ENCODE measurements at regions not wholly inside any gene's neighbourhood (a gene's known extent, or its start where the extent isn't known, plus 50 kb on each side); places are given as distances from the start of the nearest gene placed in this dataset.

DNA sequence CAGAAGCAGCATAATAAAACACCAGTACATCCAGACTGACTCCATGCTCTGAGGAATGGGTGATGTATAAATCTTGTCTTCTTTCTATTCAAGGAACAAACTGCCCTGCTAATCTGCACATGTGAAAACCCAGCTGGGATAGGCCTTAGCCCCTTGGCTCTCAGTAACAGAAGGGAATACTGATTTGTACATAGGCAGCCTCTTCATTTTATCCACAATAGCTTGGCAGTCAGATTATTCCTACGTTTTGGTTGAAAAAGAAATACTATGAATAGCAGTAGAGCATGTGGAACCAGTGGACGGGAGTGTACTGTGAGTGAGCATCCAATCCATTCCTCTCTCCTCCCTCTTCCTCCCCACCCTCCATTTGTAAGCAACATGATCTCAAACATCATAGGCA, 113.5 kb upstream of the ARHGAP5 start:
- Histone ChIP-seq H3K9me3 (ENCODE audit: control insufficient read depth, low read length) (no peaks in the 10 kb centered on the region), H3K36me3 (ENCODE audit: control insufficient read depth, insufficient read depth, low read length) (no peaks in the 10 kb centered on the region), H3K4me1 (peaks cover 3% of the 10 kb centered on the region), H3K27ac (no peak overlapping the region), H3K9ac (no peak overlapping the region), H2AFZ (no peak overlapping the region), H3K4me3 (ENCODE audit: low read depth, low read length) (no peak overlapping the region), H3K27me3 (ENCODE audit: control insufficient read depth, insufficient read depth, low read length) (no peaks in the 10 kb centered on the region), H3K79me2 (no peaks in the 10 kb centered on the region), H3K4me2 (ENCODE audit: low read length) (no peak overlapping the region)
- TF ChIP-seq, protein P1, sequence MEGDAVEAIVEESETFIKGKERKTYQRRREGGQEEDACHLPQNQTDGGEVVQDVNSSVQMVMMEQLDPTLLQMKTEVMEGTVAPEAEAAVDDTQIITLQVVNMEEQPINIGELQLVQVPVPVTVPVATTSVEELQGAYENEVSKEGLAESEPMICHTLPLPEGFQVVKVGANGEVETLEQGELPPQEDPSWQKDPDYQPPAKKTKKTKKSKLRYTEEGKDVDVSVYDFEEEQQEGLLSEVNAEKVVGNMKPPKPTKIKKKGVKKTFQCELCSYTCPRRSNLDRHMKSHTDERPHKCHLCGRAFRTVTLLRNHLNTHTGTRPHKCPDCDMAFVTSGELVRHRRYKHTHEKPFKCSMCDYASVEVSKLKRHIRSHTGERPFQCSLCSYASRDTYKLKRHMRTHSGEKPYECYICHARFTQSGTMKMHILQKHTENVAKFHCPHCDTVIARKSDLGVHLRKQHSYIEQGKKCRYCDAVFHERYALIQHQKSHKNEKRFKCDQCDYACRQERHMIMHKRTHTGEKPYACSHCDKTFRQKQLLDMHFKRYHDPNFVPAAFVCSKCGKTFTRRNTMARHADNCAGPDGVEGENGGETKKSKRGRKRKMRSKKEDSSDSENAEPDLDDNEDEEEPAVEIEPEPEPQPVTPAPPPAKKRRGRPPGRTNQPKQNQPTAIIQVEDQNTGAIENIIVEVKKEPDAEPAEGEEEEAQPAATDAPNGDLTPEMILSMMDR (IDR thresholded peaks at IDR 0.05) = no peak

DNA sequence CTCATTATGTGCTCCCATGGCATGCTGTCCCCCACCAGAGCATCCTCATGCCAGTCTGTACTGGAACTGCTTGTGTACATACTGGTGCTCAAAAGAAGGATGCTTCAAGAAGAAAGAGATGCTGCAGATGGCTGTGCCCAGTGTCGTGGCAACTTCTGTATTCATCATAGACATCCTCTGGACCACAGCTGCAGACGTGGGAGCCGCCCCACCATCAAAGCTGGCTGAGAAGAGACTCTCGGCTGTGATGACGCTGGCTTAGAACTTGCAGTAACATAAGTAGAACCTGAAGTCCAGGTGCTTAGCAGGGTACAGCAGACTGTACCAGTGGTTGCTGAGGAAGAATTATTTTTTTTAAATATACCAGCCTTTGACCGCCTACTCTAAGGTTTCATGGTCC, 112.6 kb upstream of the ARHGAP5 start:
- H2AFZ ChIP-seq = no peak overlapping the region
- H3K4me1 ChIP-seq = peaks cover 11% of the 10 kb centered on the region
- TF ChIP-seq, protein P1 (IDR thresholded peaks at IDR 0.05) = no peak
- H3K4me3 ChIP-seq (ENCODE audit: low read depth, low read length) = no peak overlapping the region
- H3K9me3 ChIP-seq (ENCODE audit: control insufficient read depth, low read length) = no peaks in the 10 kb centered on the region
- no peak overlapping the region for H3K27ac ChIP-seq
- no peaks in the 10 kb centered on the region for H3K27me3 ChIP-seq (ENCODE audit: control insufficient read depth, insufficient read depth, low read length)
- no peaks in the 10 kb centered on the region for H3K36me3 ChIP-seq (ENCODE audit: control insufficient read depth, insufficient read depth, low read length)
- no peak overlapping the region for H3K9ac ChIP-seq
- no peaks in the 10 kb centered on the region for H3K79me2 ChIP-seq
- H3K4me2 ChIP-seq (ENCODE audit: low read length) = no peak overlapping the region

DNA sequence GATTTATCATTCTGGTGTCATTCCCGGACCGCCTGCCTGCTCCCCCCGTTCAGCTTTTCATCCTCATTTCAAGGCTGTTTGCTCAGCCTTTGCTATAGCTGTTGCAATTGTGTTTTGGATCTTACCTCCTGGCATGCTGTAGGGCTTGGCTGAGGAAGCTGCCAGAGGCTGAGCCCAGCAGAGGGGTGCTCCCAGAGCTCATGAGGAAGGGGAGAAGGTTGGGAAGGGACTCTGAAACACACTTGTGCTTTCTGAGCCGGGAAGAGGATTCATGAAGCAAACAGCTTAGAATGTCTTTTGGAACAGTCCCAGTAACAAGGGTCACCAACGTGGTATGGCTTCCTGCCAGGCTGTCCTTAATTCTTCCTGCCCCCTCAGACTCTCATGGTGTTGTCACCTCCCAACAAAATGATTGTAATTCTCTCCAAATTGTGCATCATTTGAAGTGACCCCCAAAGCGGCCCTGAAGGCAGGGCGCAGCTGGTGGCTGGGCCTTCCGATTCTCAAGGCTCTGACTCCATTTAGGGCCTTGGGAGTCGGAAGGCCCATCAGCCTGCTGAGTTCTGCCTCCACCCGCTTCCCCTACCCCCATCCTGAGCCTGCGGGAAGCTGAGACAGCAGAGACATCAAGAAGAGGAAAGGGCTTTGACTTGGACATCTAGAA, 111.9 kb upstream of the ARHGAP5 start:
- Histone ChIP-seq H3K4me1 (peaks cover 13% of the 10 kb centered on the region), H2AFZ (no peak overlapping the region), H3K4me2 (ENCODE audit: low read length) (peak overlapping the region; percentile 18), H3K36me3 (ENCODE audit: control insufficient read depth, insufficient read depth, low read length) (no peaks in the 10 kb centered on the region), H3K79me2 (no peaks in the 10 kb centered on the region), H3K9me3 (ENCODE audit: control insufficient read depth, low read length) (no peaks in the 10 kb centered on the region), H3K27ac (no peak overlapping the region), H3K4me3 (ENCODE audit: low read depth, low read length) (no peak overlapping the region), H3K9ac (no peak overlapping the region), H3K27me3 (ENCODE audit: control insufficient read depth, insufficient read depth, low read length) (no peaks in the 10 kb centered on the region)
- TF ChIP-seq, protein P1 (IDR thresholded peaks at IDR 0.05) = no peak

DNA sequence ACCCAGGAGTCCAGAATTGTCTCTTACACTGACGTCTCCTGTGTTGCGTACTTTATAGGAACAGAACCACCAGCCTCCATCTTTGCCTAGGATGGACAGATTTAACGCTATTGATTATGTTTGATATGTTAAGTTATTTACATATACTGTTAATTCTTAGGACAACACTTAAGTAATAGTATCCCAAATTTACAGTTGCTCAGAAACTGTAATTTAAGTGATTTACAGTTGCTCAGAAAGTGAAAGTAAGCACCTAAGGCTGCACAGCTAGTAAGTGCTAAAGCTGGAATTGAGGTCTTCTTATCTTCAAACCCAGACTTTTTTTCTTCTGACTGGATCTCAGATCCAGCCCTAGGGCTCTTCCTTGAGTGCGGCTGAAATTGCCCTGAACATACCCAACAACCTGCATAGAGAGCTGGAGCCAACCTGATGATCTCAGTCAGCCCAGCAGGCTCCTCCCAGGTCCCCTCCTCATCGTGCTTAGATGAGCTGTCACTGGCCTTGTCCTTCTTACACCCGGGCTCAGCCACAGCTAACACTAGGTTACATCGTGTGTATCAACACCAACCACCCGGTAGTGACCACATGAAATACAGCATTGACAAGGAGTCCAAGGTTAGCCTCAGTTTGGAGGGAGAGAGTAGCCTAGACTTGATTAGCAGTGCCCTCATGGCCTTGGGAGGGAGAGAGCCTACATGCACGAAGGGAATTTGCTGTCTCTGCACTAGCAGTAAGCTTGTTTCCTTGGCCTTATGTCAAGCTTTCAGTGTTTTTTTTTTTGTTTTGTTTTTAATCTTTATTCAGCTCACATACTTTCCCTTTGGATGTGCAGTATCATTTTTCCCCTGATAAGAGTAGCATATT, 111.1 kb upstream of the ARHGAP5 start:
- no peaks in the 10 kb centered on the region for H3K27me3 ChIP-seq (ENCODE audit: control insufficient read depth, insufficient read depth, low read length)
- H3K9me3 ChIP-seq (ENCODE audit: control insufficient read depth, low read length) = no peaks in the 10 kb centered on the region
- H2AFZ ChIP-seq = peak overlapping the region; percentile 78
- H3K4me3 ChIP-seq (ENCODE audit: low read depth, low read length) = no peak overlapping the region
- H3K9ac ChIP-seq = no peak overlapping the region
- H3K36me3 ChIP-seq (ENCODE audit: control insufficient read depth, insufficient read depth, low read length) = no peaks in the 10 kb centered on the region
- H3K27ac ChIP-seq = peak overlapping the region; percentile 9
- H3K4me1 ChIP-seq = peaks cover 13% of the 10 kb centered on the region
- H3K79me2 ChIP-seq = no peaks in the 10 kb centered on the region
- H3K4me2 ChIP-seq (ENCODE audit: low read length) = peak overlapping the region; percentile 18
- TF ChIP-seq, protein P1 (IDR thresholded peaks at IDR 0.05) = no peak

Measured in parathyroid adenoma (tissue), 2 donors.